D721Med (cell line): ENCODE measurements at regions not wholly inside any gene's neighbourhood (a gene's known extent, or its start where the extent isn't known, plus 50 kb on each side); places are given as distances from the start of the nearest gene placed in this dataset.

Experiments
- DNase-seq: peaks from one replicate; pipeline ENCODE4 v3.0.0; 2011; ENCODE audit warnings: low spot score; ENCODE audit not compliant: insufficient read length
- FAIRE-seq: peaks from 2 replicates; lab custom pipeline; 2011; peaks lifted over from hg19 to GRCh38; lab: Jason Lieb, UNC
- TF ChIP-seq, protein P1 (sequence below): IDR thresholded peaks from 2 replicates; pipeline ENCODE4 v1.5.1; 2012; ENCODE audit warnings: mild to moderate bottlenecking, control low read depth; ENCODE audit not compliant: insufficient read depth; ENCODE audit errors: missing control alignments

DNA sequence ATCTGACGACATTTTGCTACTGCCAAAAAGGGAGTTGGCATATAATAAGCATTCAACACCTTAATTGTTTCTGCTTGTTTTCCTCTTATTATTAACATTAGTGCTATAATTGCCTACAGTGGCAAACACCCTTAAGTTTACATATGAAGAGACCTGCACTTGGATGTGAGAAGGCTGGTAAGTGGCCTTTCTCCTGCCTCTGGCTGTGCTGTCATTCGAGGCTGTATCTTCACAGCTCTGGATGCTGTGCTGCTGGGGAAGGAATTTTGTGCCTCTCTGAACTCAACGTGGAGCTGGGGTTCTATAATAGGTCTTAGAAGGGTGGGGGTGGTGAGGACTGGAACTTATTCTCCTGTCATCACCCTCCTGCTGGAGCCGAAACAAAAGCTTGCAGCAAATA, 385.9 kb downstream of the EMP1 start:
- DNase-seq (no peak), FAIRE-seq (no peak)
- TF ChIP-seq, protein P1, sequence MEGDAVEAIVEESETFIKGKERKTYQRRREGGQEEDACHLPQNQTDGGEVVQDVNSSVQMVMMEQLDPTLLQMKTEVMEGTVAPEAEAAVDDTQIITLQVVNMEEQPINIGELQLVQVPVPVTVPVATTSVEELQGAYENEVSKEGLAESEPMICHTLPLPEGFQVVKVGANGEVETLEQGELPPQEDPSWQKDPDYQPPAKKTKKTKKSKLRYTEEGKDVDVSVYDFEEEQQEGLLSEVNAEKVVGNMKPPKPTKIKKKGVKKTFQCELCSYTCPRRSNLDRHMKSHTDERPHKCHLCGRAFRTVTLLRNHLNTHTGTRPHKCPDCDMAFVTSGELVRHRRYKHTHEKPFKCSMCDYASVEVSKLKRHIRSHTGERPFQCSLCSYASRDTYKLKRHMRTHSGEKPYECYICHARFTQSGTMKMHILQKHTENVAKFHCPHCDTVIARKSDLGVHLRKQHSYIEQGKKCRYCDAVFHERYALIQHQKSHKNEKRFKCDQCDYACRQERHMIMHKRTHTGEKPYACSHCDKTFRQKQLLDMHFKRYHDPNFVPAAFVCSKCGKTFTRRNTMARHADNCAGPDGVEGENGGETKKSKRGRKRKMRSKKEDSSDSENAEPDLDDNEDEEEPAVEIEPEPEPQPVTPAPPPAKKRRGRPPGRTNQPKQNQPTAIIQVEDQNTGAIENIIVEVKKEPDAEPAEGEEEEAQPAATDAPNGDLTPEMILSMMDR = no peak

DNA sequence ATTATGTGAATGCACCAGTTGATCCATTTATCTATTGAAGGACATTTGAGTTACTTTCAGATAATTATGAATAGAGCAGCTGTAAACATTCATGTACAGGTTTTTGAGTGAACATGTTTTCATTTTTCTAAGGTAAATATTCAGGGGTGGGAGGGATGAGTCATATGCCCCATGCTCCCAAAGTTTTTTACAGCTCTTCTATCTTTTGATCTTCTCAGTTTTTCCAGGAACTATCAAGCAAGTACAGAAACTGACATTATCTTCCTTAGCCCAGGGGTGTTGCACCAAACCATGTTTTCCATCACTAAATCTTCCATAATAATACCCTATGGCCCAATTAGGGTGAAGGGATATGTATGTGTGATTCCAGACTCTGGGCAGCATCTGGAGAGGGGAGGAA, 384.5 kb downstream of the EMP1 start:
- TF ChIP-seq, protein P1 = no peak
- FAIRE-seq (no peak), DNase-seq (no peak)

DNA sequence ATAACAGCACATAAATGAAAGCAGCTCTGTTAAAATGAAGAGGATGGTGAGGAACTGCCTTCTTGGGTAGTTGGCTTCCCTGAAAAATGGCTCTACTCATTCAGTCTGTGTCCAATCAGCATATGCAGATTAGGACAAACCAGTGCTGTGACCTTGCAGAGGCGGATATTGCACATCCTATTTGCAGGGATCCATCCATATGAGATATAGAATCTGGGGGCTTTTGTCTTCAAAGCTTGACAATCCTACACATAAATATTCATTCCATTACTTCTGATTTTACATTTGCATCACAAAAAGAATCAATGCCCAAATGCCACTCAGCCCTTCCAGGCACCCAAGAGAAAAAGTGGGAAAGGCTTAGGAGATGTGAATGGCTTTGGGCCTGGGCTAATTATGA, 383.7 kb downstream of the EMP1 start:
- TF ChIP-seq, protein P1 = no peak
- FAIRE-seq (no peak), DNase-seq (no peak)

DNA sequence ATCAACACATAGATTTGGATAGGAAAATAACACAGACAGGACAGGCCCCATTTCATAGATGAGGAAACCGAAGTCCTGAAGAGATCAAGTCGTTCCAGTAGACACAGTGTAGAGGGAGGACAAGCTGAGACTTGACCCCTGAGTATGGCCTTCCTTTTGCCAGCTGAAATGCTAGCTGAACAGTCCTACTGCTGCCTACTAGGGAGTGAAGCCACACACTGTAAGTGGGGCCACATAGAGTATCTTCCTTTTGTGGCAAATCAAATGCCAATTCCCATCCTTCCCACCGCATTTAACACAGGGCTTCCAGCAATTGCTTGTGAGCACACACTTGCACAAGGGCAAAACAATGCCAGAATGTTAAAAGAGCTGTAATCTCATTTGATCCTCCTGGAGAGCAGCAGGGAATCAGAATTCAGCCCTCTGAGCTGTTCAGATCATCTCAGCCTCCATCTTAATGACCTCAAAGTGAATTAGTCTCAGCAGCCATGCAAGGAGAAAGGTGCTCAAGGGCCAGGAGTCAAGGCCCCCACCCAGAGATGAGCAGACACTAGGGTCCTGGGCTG, 380.5 kb downstream of the EMP1 start:
- FAIRE-seq = no peak
- TF ChIP-seq, protein P1 = no peak
- DNase-seq = no peak

DNA sequence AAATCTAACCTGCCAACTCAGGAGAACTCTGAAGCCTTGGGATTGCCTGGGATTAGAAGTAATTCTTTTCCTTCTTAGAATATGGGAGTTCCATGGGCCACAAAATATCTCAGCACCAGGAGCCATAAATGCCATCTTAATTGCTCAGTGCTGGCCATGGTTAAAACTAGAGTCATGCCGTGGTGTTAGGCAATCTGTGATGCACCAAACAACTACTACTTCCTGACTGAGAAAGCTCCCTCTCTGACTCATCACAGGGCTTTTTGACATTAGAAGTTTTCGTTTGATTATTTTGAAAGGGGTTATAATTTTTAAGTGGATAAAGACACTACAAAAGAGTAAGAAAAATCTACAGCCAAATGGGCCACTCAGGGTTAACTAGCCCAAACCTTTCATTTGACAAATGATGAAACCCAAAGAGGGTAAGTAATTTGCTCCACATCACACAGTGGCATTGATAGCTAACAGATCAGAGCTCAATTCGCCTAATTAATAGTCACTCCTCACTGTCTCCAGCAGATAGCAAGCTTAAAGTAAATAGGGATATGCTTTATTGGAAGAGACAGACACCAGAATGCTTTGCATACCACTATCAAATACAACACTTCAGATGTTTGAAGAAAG, 377.3 kb downstream of the EMP1 start:
- TF ChIP-seq, protein P1 = no peak
- DNase-seq (no peak), FAIRE-seq (no peak)

DNA sequence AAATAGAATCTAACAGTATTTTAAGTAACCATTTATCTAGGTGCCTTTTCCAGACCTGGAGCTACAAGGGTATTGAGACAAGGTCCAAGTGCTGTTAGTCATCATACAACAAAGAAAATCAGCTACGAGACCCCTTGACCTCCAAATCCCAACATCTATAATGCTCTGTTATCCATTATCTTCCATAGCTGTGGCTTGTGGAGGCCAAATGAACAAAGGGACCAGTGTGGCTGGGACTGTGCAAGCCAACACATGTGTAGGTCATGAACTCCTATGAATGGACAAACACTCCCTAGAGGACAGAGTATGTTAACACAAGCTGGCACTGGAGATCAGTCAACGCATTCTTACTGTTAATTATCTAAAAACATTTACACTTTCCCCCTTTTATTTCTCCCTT, 374.5 kb downstream of the EMP1 start:
- DNase-seq (no peak), FAIRE-seq (no peak)
- TF ChIP-seq, protein P1 = no peak

DNA sequence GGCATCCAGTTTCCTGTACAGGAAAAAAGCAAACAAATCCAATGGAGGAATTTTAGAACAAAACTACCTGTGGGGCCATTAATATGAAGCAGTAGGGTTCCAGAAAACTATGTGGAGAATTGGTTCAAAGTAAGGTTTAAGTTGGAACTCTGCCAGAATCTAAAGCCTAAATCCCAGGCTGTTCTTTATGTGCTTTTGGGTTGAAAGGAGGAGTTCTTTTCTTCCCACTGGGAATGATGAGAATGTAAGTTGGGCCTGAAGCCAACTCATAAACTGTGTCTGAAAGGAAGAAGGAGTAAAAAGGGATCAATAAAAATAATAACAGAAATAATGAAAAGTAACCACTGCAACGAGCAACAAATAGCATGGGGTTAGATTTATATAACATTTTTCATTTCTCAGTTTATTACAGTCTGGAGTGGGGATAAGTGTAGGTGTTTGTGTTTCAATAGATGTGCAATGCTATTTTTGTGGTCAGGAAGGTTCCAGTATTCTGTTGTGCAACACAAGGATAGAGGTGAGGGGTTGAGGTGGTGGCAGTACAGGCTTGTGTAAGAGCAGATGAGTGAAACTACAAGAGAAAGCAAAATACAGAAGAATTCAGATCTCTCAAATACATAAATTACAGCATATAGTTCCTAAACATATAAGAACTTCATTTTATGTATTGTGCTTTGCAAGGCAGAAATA, 373.6 kb downstream of the EMP1 start:
- TF ChIP-seq, protein P1 = no peak
- DNase-seq (no peak), FAIRE-seq (no peak)
